ENCODE measurements at regions not wholly inside any gene's neighbourhood (a gene's known extent, or its start where the extent isn't known, plus 50 kb on each side); places are given as distances from the start of the nearest gene placed in this dataset.

DNA sequence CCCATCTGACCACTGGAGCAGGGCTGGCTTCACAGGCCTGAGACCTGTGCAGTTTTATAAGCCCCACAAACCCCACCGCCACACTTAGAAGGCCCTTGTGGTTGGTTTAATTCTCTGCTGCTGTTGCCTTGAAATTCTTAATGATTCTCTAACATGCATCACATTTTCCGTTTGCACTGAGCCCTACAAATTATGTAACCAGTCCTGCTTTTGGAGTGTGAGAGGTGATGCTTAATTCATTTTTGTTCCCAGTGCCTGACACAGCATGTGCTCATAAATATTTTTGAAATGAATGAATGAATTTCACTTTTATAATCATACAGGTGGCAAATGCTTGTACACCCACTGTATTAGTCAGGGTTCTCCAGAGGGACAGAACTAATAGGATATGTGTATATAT lies 52.8 kb upstream of the PLXNC1 start:
- TF ChIP-seq, protein P1, sequence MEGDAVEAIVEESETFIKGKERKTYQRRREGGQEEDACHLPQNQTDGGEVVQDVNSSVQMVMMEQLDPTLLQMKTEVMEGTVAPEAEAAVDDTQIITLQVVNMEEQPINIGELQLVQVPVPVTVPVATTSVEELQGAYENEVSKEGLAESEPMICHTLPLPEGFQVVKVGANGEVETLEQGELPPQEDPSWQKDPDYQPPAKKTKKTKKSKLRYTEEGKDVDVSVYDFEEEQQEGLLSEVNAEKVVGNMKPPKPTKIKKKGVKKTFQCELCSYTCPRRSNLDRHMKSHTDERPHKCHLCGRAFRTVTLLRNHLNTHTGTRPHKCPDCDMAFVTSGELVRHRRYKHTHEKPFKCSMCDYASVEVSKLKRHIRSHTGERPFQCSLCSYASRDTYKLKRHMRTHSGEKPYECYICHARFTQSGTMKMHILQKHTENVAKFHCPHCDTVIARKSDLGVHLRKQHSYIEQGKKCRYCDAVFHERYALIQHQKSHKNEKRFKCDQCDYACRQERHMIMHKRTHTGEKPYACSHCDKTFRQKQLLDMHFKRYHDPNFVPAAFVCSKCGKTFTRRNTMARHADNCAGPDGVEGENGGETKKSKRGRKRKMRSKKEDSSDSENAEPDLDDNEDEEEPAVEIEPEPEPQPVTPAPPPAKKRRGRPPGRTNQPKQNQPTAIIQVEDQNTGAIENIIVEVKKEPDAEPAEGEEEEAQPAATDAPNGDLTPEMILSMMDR (IDR thresholded peaks at IDR 0.05; ENCODE audit: low read length): no peak
- no peak for TF ChIP-seq EZH2 (IDR thresholded peaks at IDR 0.05; ENCODE audit: borderline replicate concordance, low read length)
